ENCODE measurements at regions not wholly inside any gene's neighbourhood (a gene's known extent, or its start where the extent isn't known, plus 50 kb on each side); places are given as distances from the start of the nearest gene placed in this dataset.
A peak's percentile ranks its signal among the peaks of the same experiment; 100 is the strongest.

- no peak for DNase-seq (ENCODE audit: low read depth, low spot score)
Measured at GRCh38 chr7:41910940-41911600, 208.2 kb upstream of the INHBA start.

GRCh38 chr7:41907444-41907843 is 204.6 kb upstream of the INHBA start:
- no peak for DNase-seq (ENCODE audit: low read depth, low spot score)

GRCh38 chr7:41900532-41900931 is 197.6 kb upstream of the INHBA start:
- DNase-seq (ENCODE audit: low read depth, low spot score): no peak

GRCh38 chr7:41899823-41900433 is 197.0 kb upstream of the INHBA start:
- DNase-seq (ENCODE audit: low read depth, low spot score): no peak

- no peak for DNase-seq (ENCODE audit: low read depth, low spot score)
Measured at GRCh38 chr7:41893656-41894055, 190.8 kb upstream of the INHBA start.

GRCh38 chr7:41892356-41893100 is 189.6 kb upstream of the INHBA start:
- no peak for DNase-seq (ENCODE audit: low read depth, low spot score)

- no peak for DNase-seq (ENCODE audit: low read depth, low spot score)
Measured at GRCh38 chr7:41891950-41892349, 189.1 kb upstream of the INHBA start.

- DNase-seq (ENCODE audit: low read depth, low spot score): no peak
Measured at GRCh38 chr7:41890631-41891274, 187.9 kb upstream of the INHBA start.

GRCh38 chr7:41889472-41889871 is 186.6 kb upstream of the INHBA start:
- no peak for DNase-seq (ENCODE audit: low read depth, low spot score)

GRCh38 chr7:41889040-41889439 is 186.2 kb upstream of the INHBA start:
- DNase-seq (ENCODE audit: low read depth, low spot score): no peak

GRCh38 chr7:41887416-41887815 is 184.5 kb upstream of the INHBA start:
- no peak for DNase-seq (ENCODE audit: low read depth, low spot score)

GRCh38 chr7:41886901-41887311 is 184.0 kb upstream of the INHBA start:
- DNase-seq (ENCODE audit: low read depth, low spot score): peak; percentile 52

- DNase-seq (ENCODE audit: low read depth, low spot score): peak; percentile 94
Measured at GRCh38 chr7:41886262-41886900, 183.5 kb upstream of the INHBA start.

GRCh38 chr7:41885748-41886147 is 182.9 kb upstream of the INHBA start:
- DNase-seq (ENCODE audit: low read depth, low spot score): no peak

GRCh38 chr7:41885078-41885477 is 182.2 kb upstream of the INHBA start:
- no peak for DNase-seq (ENCODE audit: low read depth, low spot score)

- DNase-seq (ENCODE audit: low read depth, low spot score): no peak
Measured at GRCh38 chr7:41882745-41883420, 180.0 kb upstream of the INHBA start.

- no peak for DNase-seq (ENCODE audit: low read depth, low spot score)
Measured at GRCh38 chr7:41882256-41882655, 179.4 kb upstream of the INHBA start.

- no peak for DNase-seq (ENCODE audit: low read depth, low spot score)
Measured at GRCh38 chr7:41881331-41882130, 178.6 kb upstream of the INHBA start.

GRCh38 chr7:41880107-41880506 is 177.2 kb upstream of the INHBA start:
- DNase-seq (ENCODE audit: low read depth, low spot score): peak; percentile 39

GRCh38 chr7:41879403-41879802 is 176.5 kb upstream of the INHBA start:
- DNase-seq (ENCODE audit: low read depth, low spot score): no peak

Data from smooth muscle cell of the brain vasculature (primary cell).